IPS-15b (cell line): ENCODE measurements at regions not wholly inside any gene's neighbourhood (a gene's known extent, or its start where the extent isn't known, plus 50 kb on each side); places are given as distances from the start of the nearest gene placed in this dataset.

Experiments used
- H3K27me3 ChIP-seq: one replicate; pipeline ENCODE4 v1.6.1; 2013; ENCODE audit warnings: low read length; ENCODE audit not compliant: control insufficient read depth, insufficient read depth
- H3K36me3 ChIP-seq: one replicate; pipeline ENCODE4 v1.6.1; 2013; ENCODE audit warnings: low read length; ENCODE audit not compliant: control insufficient read depth, insufficient read depth
- H3K4me1 ChIP-seq: one replicate; pipeline ENCODE4 v1.6.1; 2013; ENCODE audit warnings: mild to moderate bottlenecking, low read length; ENCODE audit not compliant: control insufficient read depth, insufficient read depth
- H3K4me3 ChIP-seq: one replicate; pipeline ENCODE4 v1.5.1; 2013; ENCODE audit warnings: low read depth, low read length
- H3K9ac ChIP-seq: one replicate; pipeline ENCODE4 v1.6.1; 2013; ENCODE audit warnings: low read depth, mild to moderate bottlenecking, low read length
- H3K9me3 ChIP-seq: one replicate; pipeline ENCODE4 v1.6.1; 2013; ENCODE audit warnings: mild to moderate bottlenecking, low read length; ENCODE audit not compliant: control insufficient read depth, insufficient read depth

GRCh38 chr22:49413146-49413545 is 414.5 kb downstream of the BRD1 start:
- no peaks in the 10 kb centered on the region for H3K9me3 ChIP-seq
- no peaks in the 10 kb centered on the region for H3K27me3 ChIP-seq
- H3K36me3 ChIP-seq, result no peaks in the 10 kb centered on the region
- no peak overlapping the region for H3K9ac ChIP-seq
- H3K4me1 ChIP-seq, result no peaks in the 10 kb centered on the region
- H3K4me3 ChIP-seq, result no peak overlapping the region

GRCh38 chr22:49412236-49412635 is 415.4 kb downstream of the BRD1 start:
- no peaks in the 10 kb centered on the region for H3K4me1 ChIP-seq
- H3K4me3 ChIP-seq, result no peak overlapping the region

GRCh38 chr22:49411236-49411635 is 416.4 kb downstream of the BRD1 start:
- Histone ChIP-seq H3K27me3 (no peaks in the 10 kb centered on the region), H3K4me3 (no peak overlapping the region), H3K4me1 (no peaks in the 10 kb centered on the region), H3K9ac (no peak overlapping the region), H3K36me3 (no peaks in the 10 kb centered on the region), H3K9me3 (no peaks in the 10 kb centered on the region)

More at GRCh38 chr22:49412236-49412635, 415.4 kb downstream of the BRD1 start:
- Histone ChIP-seq H3K27me3 (no peaks in the 10 kb centered on the region), H3K9ac (no peak overlapping the region), H3K36me3 (no peaks in the 10 kb centered on the region), H3K9me3 (no peaks in the 10 kb centered on the region)

GRCh38 chr22:49408102-49408836 is 419.4 kb downstream of the BRD1 start:
- no peaks in the 10 kb centered on the region for H3K36me3 ChIP-seq
- no peak overlapping the region for H3K4me3 ChIP-seq
- no peaks in the 10 kb centered on the region for H3K4me1 ChIP-seq
- no peak overlapping the region for H3K9ac ChIP-seq
- no peaks in the 10 kb centered on the region for H3K27me3 ChIP-seq
- no peaks in the 10 kb centered on the region for H3K9me3 ChIP-seq

- H3K27me3 ChIP-seq, result no peaks in the 10 kb centered on the region
- H3K9ac ChIP-seq, result no peak overlapping the region
- no peaks in the 10 kb centered on the region for H3K4me1 ChIP-seq
- no peaks in the 10 kb centered on the region for H3K9me3 ChIP-seq
- H3K36me3 ChIP-seq, result no peaks in the 10 kb centered on the region
- no peak overlapping the region for H3K4me3 ChIP-seq
Observed at GRCh38 chr22:49406879-49407587, 420.6 kb downstream of the BRD1 start.

GRCh38 chr22:49406047-49406650 is 421.5 kb downstream of the BRD1 start:
- Histone ChIP-seq H3K4me1 (no peaks in the 10 kb centered on the region), H3K4me3 (no peak overlapping the region), H3K9ac (no peak overlapping the region), H3K27me3 (no peaks in the 10 kb centered on the region), H3K36me3 (no peaks in the 10 kb centered on the region), H3K9me3 (no peaks in the 10 kb centered on the region)

- no peaks in the 10 kb centered on the region for H3K27me3 ChIP-seq
- H3K9me3 ChIP-seq, result no peaks in the 10 kb centered on the region
- no peak overlapping the region for H3K4me3 ChIP-seq
- H3K4me1 ChIP-seq, result no peaks in the 10 kb centered on the region
- H3K36me3 ChIP-seq, result no peaks in the 10 kb centered on the region
- no peak overlapping the region for H3K9ac ChIP-seq
Observed at GRCh38 chr22:49405590-49405989, 422.1 kb downstream of the BRD1 start.

DNA sequence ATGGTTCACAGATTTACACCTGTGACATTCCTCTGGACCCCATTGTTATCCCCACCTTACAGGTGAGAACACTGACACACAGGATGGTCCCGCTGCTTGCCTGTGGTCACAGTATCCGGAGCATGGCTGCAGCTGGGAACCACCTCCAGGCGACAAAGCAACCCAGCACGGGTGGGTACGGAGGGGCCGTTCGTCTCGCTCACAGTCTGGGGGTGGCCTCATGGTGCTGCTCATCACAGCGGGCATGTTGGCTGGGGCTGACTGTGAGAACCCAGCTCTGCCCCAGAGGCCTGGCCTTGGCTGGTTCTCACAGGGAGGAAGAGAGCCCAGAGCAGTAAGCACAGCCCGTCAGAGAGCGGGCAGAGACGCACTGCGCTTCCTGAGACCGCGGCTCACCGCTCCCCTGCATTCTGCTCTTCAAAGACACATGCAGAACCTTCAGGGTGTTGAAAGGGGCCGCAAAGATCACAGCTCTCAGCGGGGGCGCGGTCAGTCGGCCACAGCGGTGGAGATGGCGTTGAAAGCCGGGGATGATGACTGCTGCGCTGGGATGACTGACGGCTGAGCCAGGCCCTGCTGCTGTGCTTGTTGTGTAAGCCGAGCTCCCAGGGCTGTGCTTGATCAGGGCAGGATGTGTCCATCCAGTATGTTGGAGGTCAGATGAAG is 423.0 kb downstream of the BRD1 start:
- Histone ChIP-seq H3K27me3 (no peaks in the 10 kb centered on the region), H3K4me1 (no peaks in the 10 kb centered on the region), H3K9ac (no peak overlapping the region), H3K9me3 (no peaks in the 10 kb centered on the region), H3K36me3 (no peaks in the 10 kb centered on the region), H3K4me3 (no peak overlapping the region)

DNA sequence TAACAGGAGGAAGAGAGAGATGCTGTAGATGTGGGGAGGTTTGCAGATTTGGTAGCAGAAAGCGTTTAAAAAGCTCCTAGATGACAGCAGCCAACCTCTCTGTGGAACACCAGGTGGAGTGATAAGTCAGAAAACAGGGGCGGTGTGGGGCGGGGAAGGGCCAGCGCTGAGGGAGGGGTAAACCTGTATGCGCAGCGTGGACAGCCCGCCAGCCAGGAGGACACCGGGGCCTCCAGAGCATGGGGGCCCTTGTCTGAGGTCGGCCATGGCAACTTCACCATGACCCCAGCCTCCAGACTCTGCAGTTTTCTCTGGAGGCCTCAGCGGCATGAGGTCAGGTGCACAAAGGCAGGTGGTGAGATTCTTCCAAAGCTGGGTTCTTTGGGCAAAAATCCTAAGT is 423.7 kb downstream of the BRD1 start:
- H3K36me3 ChIP-seq, result no peaks in the 10 kb centered on the region
- H3K4me3 ChIP-seq, result no peak overlapping the region
- no peaks in the 10 kb centered on the region for H3K4me1 ChIP-seq
- no peaks in the 10 kb centered on the region for H3K27me3 ChIP-seq
- no peaks in the 10 kb centered on the region for H3K9me3 ChIP-seq
- no peak overlapping the region for H3K9ac ChIP-seq

GRCh38 chr22:49403102-49403501 is 424.6 kb downstream of the BRD1 start:
- H3K36me3 ChIP-seq, result no peaks in the 10 kb centered on the region
- H3K27me3 ChIP-seq, result no peaks in the 10 kb centered on the region
- H3K9ac ChIP-seq, result no peak overlapping the region
- no peaks in the 10 kb centered on the region for H3K9me3 ChIP-seq
- no peak overlapping the region for H3K4me3 ChIP-seq
- no peaks in the 10 kb centered on the region for H3K4me1 ChIP-seq

GRCh38 chr22:49402169-49402568 is 425.5 kb downstream of the BRD1 start:
- H3K9me3 ChIP-seq, result no peaks in the 10 kb centered on the region

More at GRCh38 chr22:49402169-49402568, 425.5 kb downstream of the BRD1 start:
- no peaks in the 10 kb centered on the region for H3K36me3 ChIP-seq
- no peak overlapping the region for H3K4me3 ChIP-seq
- no peaks in the 10 kb centered on the region for H3K27me3 ChIP-seq
- H3K9ac ChIP-seq, result no peak overlapping the region
- H3K4me1 ChIP-seq, result no peaks in the 10 kb centered on the region
